Kidney (tissue), 13 donors: ENCODE measurements at regions not wholly inside any gene's neighbourhood (a gene's known extent, or its start where the extent isn't known, plus 50 kb on each side); places are given as distances from the start of the nearest gene placed in this dataset.
A peak's percentile ranks its signal among the peaks of the same experiment; 100 is the strongest.

ENCODE experiments used
- DNase-seq, 5 donors: peaks; one replicate each; pipeline ENCODE4 v3.0.0-alpha.2; 2013 to 2020
- FAIRE-seq: peaks from 2 replicates; lab custom pipeline; 2012; peaks lifted over from hg19 to GRCh38; lab: Jason Lieb, UNC
- H3K27ac ChIP-seq, 2 donors: one replicate each; pipeline ENCODE4 v1.7.0; 2013; ENCODE audit warnings: low read depth in 2 of 2, low read length in 2 of 2, inconsistent platforms in 1 of 2
- H3K27me3 ChIP-seq: one replicate; pipeline ENCODE4 v1.7.1; 2013; ENCODE audit warnings: low read length, inconsistent platforms; ENCODE audit not compliant: control insufficient read depth, insufficient read depth
- H3K36me3 ChIP-seq, 3 donors: one replicate each; pipeline versions ENCODE4 v1.7.0 to v1.7.1; 2013; ENCODE audit warnings: low read length in 3 of 3, control low read depth in 1 of 3, inconsistent platforms in 1 of 3; ENCODE audit not compliant: insufficient read depth in 3 of 3, control insufficient read depth in 2 of 3
- H3K4me1 ChIP-seq, 3 donors: one replicate each; pipeline versions ENCODE4 v1.7.0 to v1.7.1; 2013; ENCODE audit warnings: low read length in 3 of 3, inconsistent platforms in 1 of 3, low read depth in 1 of 3; ENCODE audit not compliant: control insufficient read depth in 2 of 3, insufficient read depth in 2 of 3
- H3K4me3 ChIP-seq, 3 donors: one replicate each; pipeline versions ENCODE4 v1.7.0 to v1.8.1; 2013; ENCODE audit warnings: low read length in 3 of 3, control low read depth in 1 of 3, inconsistent platforms in 1 of 3
- H3K9ac ChIP-seq, 3 donors: one replicate each; pipeline versions ENCODE4 v1.7.0 to v1.7.1; 2013; ENCODE audit warnings: low read length in 3 of 3, control low read depth in 1 of 3, inconsistent platforms in 1 of 3
- H3K9me3 ChIP-seq, 3 donors: one replicate each; pipeline versions ENCODE4 v1.7.0 to v1.7.1; 2013; ENCODE audit warnings: low read length in 3 of 3, control low read depth in 1 of 3, inconsistent platforms in 1 of 3; ENCODE audit not compliant: control insufficient read depth in 2 of 3, insufficient read depth in 1 of 3
- intact Hi-C: fragments of 100-400 bp; cut with DNase I; formaldehyde crosslinking; loops from one replicate; pipeline ENCODE4 v1.11.1; 2022
- TF ChIP-seq, protein P1 (sequence below): IDR thresholded peaks from 3 replicates; pipeline ENCODE4 v1.5.1; 2012; ENCODE audit warnings: mild to moderate bottlenecking, moderate library complexity, borderline replicate concordance; ENCODE audit not compliant: insufficient read depth; ENCODE audit errors: extremely low read depth
- donor health status: control.
- donor health status: control.
- donor health status: control.
- donor health status: control.
- donor health status: control.
- donor health status: DM: yes; HTN: yes; CAD: no.
- donor health status: Normal renal cell carcinoma (clear cell type).

DNA sequence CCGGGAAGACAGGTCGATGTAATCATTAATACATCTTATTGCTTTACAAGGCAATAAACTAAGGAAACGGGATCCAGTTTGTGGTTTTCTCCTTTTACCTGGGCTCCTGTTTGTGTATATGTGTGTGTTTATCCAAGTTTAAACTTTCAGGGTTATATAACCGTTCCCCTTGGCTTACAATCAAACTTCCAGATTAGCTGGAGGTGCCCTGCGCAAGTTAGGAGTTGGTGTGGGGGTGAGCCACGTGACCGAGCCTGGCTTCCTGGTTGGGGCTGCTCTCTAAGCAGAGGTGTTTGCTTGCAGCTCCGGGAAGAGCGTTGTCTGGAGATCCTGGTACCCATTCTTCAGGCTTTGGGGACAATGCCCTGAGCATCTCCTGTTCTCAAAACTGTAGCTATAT lies 129.2 kb downstream of the FHDC1 start:
- no peak overlapping the region for H3K27ac ChIP-seq
- H3K4me1 ChIP-seq, result peaks cover 0 to 3% (median 0%) of the 10 kb centered on the region in 3 donors
- no peaks in the 10 kb centered on the region for H3K27me3 ChIP-seq
- H3K36me3 ChIP-seq, result no peaks in the 10 kb centered on the region
- no peak overlapping the region for H3K4me3 ChIP-seq
- no peak for FAIRE-seq
- DNase-seq, result peak in 2 of 5 donors; percentile 4 to 15
- TF ChIP-seq, protein P1, sequence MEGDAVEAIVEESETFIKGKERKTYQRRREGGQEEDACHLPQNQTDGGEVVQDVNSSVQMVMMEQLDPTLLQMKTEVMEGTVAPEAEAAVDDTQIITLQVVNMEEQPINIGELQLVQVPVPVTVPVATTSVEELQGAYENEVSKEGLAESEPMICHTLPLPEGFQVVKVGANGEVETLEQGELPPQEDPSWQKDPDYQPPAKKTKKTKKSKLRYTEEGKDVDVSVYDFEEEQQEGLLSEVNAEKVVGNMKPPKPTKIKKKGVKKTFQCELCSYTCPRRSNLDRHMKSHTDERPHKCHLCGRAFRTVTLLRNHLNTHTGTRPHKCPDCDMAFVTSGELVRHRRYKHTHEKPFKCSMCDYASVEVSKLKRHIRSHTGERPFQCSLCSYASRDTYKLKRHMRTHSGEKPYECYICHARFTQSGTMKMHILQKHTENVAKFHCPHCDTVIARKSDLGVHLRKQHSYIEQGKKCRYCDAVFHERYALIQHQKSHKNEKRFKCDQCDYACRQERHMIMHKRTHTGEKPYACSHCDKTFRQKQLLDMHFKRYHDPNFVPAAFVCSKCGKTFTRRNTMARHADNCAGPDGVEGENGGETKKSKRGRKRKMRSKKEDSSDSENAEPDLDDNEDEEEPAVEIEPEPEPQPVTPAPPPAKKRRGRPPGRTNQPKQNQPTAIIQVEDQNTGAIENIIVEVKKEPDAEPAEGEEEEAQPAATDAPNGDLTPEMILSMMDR, result no peak
- no peak overlapping the region for H3K9ac ChIP-seq
- no peaks in the 10 kb centered on the region for H3K9me3 ChIP-seq
- intact Hi-C loops, result no loop called here

DNA sequence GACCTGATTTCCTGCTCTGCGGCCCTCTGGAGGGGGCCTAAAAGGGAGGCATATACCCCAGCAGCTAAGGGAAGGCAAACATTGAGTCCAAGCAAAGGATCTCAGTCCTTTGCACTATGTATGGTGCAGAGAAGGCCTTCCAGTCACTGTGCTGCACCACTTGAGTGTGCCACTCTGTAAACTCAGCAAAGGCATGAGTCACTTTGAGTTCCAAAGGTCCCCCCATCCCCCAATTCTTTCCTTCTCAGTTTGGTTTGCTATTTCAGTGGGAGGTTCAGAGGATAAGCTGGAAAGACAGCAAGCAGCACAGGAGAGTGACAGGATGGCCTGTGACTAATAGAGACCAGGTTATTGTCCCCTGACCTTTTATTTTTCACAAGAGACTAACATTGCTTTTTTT lies 131.3 kb downstream of the FHDC1 start:
- no peak for FAIRE-seq
- H3K9ac ChIP-seq, result no peak overlapping the region
- TF ChIP-seq, protein P1, result no peak
- no peak overlapping the region for H3K27ac ChIP-seq
- peak in 2 of 5 donors; percentile 7 to 37 for DNase-seq
- H3K4me1 ChIP-seq, result peaks cover 0 to 3% (median 0%) of the 10 kb centered on the region in 3 donors
- intact Hi-C loops, result no loop called here
- no peaks in the 10 kb centered on the region for H3K36me3 ChIP-seq
- H3K27me3 ChIP-seq, result no peaks in the 10 kb centered on the region
- H3K9me3 ChIP-seq, result no peaks in the 10 kb centered on the region
- no peak overlapping the region for H3K4me3 ChIP-seq

DNA sequence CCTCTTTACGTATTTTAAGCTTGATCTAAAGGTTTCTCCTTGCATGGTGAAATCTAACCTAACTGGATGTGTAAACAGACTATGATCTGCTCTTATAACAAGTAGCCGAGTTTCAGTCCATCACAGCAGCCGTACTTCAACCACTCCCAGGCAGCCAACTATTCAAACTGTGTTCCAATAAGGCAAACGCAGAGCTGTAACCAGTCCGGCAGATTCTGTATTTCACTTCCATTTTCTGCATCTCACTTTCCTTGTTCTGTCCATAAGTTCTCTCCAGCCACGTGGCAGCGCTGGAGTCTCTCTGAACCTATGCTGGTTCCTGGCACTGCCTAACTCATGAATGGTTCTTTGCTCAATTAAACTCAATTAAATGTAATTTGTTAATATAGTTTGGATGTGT lies 132.6 kb downstream of the FHDC1 start:
- intact Hi-C loops, result no loop called here
- DNase-seq (no peak), FAIRE-seq (no peak)
- Histone ChIP-seq H3K27ac (no peak overlapping the region), H3K4me3 (no peak overlapping the region), H3K27me3 (no peaks in the 10 kb centered on the region), H3K36me3 (no peaks in the 10 kb centered on the region), H3K4me1 (no peaks in the 10 kb centered on the region), H3K9me3 (no peaks in the 10 kb centered on the region), H3K9ac (no peak overlapping the region)
- TF ChIP-seq, protein P1, result no peak

DNA sequence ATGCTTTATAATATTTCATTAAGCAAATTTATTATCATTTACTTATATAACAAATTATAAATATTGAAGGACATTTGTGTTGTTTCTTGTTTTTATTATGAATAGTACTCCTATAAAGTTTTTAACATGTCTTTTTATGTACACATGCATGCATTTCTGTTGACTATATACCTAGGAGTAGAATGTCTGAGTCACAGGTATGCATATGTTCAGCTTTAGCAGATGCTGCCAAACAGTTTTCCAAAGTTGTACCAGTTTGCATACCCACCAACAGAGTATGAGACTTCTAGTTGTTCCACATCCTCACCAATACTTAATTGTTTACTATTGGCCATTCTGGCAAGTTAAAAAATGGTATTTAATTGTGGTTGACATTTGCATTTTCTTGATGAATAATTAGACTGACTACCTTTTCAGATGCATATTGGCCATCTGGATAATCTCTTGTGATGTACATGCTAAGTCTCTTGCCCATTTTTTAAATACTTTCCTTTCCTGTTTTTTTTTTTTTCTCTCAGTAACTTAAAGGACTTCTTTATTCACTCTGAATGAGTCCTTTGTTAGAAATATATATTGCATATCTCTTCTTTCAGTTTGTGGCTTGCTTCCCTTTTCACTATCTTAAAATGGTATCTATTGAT lies 132.2 kb upstream of the TRIM2 start:
- H3K4me1 ChIP-seq, result no peaks in the 10 kb centered on the region

More for the DNA sequence above, 132.2 kb upstream of the TRIM2 start:
- no peak overlapping the region for H3K4me3 ChIP-seq
- no peak for FAIRE-seq
- H3K9ac ChIP-seq, result no peak overlapping the region
- no peaks in the 10 kb centered on the region for H3K36me3 ChIP-seq
- TF ChIP-seq, protein P1, result no peak
- H3K27me3 ChIP-seq, result no peaks in the 10 kb centered on the region
- no peak for DNase-seq
- no peak overlapping the region for H3K27ac ChIP-seq
- H3K9me3 ChIP-seq, result no peaks in the 10 kb centered on the region
- intact Hi-C loops, result no loop called here
